ENCODE measurements at regions not wholly inside any gene's neighbourhood (a gene's known extent, or its start where the extent isn't known, plus 50 kb on each side); places are given as distances from the start of the nearest gene placed in this dataset.
A peak's percentile ranks its signal among the peaks of the same experiment; 100 is the strongest.

- Histone ChIP-seq H3K4me1 (no peaks in the 10 kb centered on the region), H3K9me3 (no peaks in the 10 kb centered on the region), H3K4me3 (no peak overlapping the region), H3K36me3 (replicated peaks) (no peaks in the 10 kb centered on the region), H3K27me3 (ENCODE audit: low read depth) (no peaks in the 10 kb centered on the region)
- in situ Hi-C loops (cut with MboI; ENCODE audit: low sequenced_read_pairs), result no loop called here
- no peak for DNase-seq (ENCODE audit: low spot score in 2 of 2)
Observed at GRCh38 chr4:74610491-74610890, 165.6 kb downstream of the AREG start.

DNA sequence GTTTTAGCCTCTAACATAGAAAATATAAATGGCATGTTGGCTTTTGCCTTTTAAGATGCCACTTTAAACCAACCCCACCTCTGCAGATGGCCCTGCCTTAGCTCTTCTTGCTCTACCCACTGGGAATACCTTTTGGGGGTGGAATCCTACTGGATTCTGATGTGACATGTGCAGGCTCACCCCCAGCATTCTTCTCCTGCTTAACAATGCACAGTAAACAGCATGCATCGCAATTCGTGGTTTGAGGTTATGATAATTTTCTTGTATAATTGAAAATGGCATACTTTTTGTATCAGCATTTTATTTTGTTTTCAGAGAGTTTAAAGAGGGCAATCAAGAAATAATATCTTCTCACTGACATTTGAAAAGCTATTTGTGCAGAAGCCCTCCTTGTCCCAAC lies 167.9 kb downstream of the AREG start:
- in situ Hi-C loops (cut with MboI; ENCODE audit: low sequenced_read_pairs), result no loop called here
- Histone ChIP-seq H3K27me3 (ENCODE audit: low read depth) (no peaks in the 10 kb centered on the region), H3K4me1 (no peaks in the 10 kb centered on the region), H3K36me3 (replicated peaks) (no peaks in the 10 kb centered on the region), H3K9me3 (no peaks in the 10 kb centered on the region), H3K4me3 (no peak overlapping the region)
- no peak for DNase-seq (ENCODE audit: low spot score in 2 of 2)

DNA sequence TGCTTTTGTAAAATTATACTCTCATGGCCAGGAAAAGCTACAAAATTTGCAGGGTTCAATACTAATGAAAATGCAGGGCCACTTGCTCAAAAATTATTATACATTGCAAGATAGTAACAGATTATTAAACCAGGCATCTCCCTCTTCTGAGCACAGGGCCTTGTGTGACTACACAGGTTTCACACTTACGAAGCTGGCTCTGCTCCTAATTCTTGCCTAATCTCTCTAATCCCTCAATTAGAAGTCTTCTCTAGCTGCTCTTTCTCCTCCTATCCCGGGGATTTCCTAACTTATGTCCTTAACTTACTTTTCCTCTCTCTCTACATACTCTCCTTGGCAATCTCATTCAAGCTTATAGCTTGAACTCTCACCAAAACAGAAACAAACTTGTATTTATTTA lies 168.3 kb downstream of the AREG start:
- H3K4me3 ChIP-seq, result no peak overlapping the region
- no peaks in the 10 kb centered on the region for H3K4me1 ChIP-seq
- H3K36me3 ChIP-seq (replicated peaks), result no peaks in the 10 kb centered on the region
- DNase-seq (ENCODE audit: low spot score in 2 of 2), result no peak
- in situ Hi-C loops (cut with MboI; ENCODE audit: low sequenced_read_pairs), result no loop called here
- no peaks in the 10 kb centered on the region for H3K27me3 ChIP-seq (ENCODE audit: low read depth)
- H3K9me3 ChIP-seq, result no peaks in the 10 kb centered on the region

- no peaks in the 10 kb centered on the region for H3K9me3 ChIP-seq
- no peaks in the 10 kb centered on the region for H3K4me1 ChIP-seq
- DNase-seq (ENCODE audit: low spot score in 2 of 2), result no peak
- in situ Hi-C loops (cut with MboI; ENCODE audit: low sequenced_read_pairs), result no loop called here
- no peaks in the 10 kb centered on the region for H3K27me3 ChIP-seq (ENCODE audit: low read depth)
- H3K36me3 ChIP-seq (replicated peaks), result no peaks in the 10 kb centered on the region
- H3K4me3 ChIP-seq, result no peak overlapping the region
Observed at GRCh38 chr4:74615411-74615810, 170.5 kb downstream of the AREG start.

- Histone ChIP-seq H3K4me1 (no peaks in the 10 kb centered on the region), H3K27me3 (ENCODE audit: low read depth) (no peaks in the 10 kb centered on the region), H3K36me3 (replicated peaks) (no peaks in the 10 kb centered on the region), H3K9me3 (no peaks in the 10 kb centered on the region), H3K4me3 (no peak overlapping the region)
- in situ Hi-C loops (cut with MboI; ENCODE audit: low sequenced_read_pairs), result no loop called here
- DNase-seq (ENCODE audit: low spot score in 2 of 2), result no peak
Observed at GRCh38 chr4:74618166-74618565, 173.2 kb downstream of the AREG start.

DNA sequence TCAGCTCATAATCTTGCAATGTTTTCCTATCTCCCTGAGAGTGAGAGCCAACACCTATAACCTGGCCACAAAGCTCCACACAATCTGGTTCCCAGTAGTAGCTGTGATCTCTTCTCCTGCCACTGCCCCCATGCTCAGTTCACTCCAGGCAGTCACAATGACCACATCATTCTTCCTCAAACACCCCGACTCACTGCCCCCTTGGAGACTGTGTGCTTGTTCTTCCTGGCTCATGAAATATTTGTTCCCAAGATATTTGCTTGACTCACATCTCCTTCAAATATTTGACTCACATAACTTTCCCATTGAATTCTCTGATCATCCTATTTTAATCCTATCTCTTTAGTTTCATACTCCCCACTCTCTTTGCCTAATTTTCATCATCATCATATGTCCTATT lies 173.7 kb downstream of the AREG start:
- H3K4me1 ChIP-seq, result no peaks in the 10 kb centered on the region
- H3K9me3 ChIP-seq, result no peaks in the 10 kb centered on the region
- no peak overlapping the region for H3K4me3 ChIP-seq
- DNase-seq (ENCODE audit: low spot score in 2 of 2), result no peak
- in situ Hi-C loops (cut with MboI; ENCODE audit: low sequenced_read_pairs), result no loop called here
- no peaks in the 10 kb centered on the region for H3K36me3 ChIP-seq (replicated peaks)
- no peaks in the 10 kb centered on the region; the same call in 1 of the 2 replicates for H3K27me3 ChIP-seq (ENCODE audit: low read depth)

DNA sequence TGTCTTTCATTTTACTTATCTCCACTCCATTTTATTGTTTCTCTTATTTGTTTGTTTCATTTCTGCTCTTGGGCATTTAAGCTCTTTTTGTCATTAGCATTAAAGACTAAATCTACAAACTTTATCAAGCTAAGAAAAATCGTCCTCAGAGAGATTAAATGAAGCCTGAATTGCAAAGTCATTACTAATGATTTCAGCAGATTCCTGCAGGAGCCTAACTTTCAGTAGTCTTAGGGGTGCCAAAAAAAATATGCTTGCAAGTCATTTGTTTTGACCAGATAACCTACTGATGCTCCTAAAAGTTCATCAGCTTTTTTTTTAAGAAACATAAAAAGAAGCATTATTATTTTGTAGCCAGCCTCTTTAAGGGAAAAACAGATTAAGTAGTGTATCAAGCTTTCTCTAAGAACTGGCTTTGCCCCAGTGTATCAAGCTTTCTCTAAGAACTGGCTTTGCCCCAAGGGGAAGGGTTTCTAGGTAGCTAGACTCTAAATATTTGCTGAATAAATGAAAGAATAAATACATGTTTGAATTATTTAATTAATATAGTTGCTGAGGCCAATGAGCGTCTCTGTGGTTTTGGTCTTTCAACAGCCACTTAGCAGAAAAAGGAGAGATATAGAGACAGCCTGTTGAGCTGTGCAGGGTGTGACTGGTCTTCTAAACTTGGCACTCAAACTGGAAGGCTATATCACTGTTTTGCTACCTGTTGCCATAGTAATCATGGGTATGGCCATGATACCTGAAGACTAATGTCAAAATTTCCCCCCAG lies 174.2 kb downstream of the BTC start:
- in situ Hi-C loops (cut with MboI; ENCODE audit: low sequenced_read_pairs), result no loop called here
- H3K4me3 ChIP-seq, result no peak overlapping the region
- DNase-seq (ENCODE audit: low spot score in 2 of 2), result no peak
- H3K4me1 ChIP-seq, result no peaks in the 10 kb centered on the region
- no peaks in the 10 kb centered on the region; the same call in 1 of the 2 replicates for H3K27me3 ChIP-seq (ENCODE audit: low read depth)
- no peaks in the 10 kb centered on the region for H3K36me3 ChIP-seq (replicated peaks)
- no peaks in the 10 kb centered on the region for H3K9me3 ChIP-seq

DNA sequence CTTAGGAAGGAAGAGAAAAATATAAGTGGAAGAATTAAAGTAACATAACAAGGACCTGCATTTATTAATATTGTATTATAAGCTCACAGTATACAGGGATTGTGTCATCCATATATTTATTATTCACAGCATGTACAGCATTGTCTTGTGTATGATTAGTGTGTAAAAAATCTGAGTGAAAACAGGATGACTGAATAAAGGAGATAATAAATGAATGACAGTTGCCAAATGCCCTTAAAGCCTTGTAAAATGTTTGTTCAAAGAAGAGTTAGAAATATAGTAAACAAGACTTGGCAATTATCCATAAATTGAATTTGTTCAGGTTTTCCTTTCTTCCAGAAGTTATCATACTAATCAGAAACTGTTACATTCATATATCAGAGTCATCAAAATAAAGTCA lies 172.7 kb downstream of the BTC start:
- Histone ChIP-seq H3K27me3 (ENCODE audit: low read depth) (no peaks in the 10 kb centered on the region; the same call in 1 of the 2 replicates), H3K36me3 (replicated peaks) (no peaks in the 10 kb centered on the region), H3K9me3 (no peaks in the 10 kb centered on the region), H3K4me3 (no peak overlapping the region), H3K4me1 (no peaks in the 10 kb centered on the region)
- DNase-seq (ENCODE audit: low spot score in 2 of 2), result no peak
- in situ Hi-C loops (cut with MboI; ENCODE audit: low sequenced_read_pairs), result no loop called here

DNA sequence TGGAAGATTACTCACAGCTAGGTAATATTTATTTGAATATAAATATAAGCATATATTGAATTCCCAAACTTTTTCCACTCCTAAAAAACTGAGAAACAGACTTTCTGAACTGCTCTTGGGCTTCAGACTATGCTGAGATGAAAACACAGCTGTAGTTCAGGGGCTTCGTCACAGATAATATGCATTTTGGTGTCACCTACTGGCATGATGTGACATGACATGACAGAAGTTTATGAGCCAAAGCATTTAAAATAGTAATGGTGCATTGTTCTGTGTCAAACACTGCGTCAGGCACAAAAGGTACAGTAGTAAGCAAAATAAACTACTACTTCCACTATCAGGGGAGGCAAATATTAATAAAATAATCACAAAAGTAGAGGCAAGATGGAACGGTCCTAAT lies 171.3 kb downstream of the BTC start:
- H3K27me3 ChIP-seq (ENCODE audit: low read depth), result no peaks in the 10 kb centered on the region; the same call in 1 of the 2 replicates
- in situ Hi-C loops (cut with MboI; ENCODE audit: low sequenced_read_pairs), result no loop called here
- DNase-seq (ENCODE audit: low spot score in 2 of 2), result peak; percentile 9 to 17
- H3K4me3 ChIP-seq, result no peak overlapping the region
- H3K36me3 ChIP-seq (replicated peaks), result no peaks in the 10 kb centered on the region
- no peaks in the 10 kb centered on the region for H3K4me1 ChIP-seq
- H3K9me3 ChIP-seq, result no peaks in the 10 kb centered on the region

DNA sequence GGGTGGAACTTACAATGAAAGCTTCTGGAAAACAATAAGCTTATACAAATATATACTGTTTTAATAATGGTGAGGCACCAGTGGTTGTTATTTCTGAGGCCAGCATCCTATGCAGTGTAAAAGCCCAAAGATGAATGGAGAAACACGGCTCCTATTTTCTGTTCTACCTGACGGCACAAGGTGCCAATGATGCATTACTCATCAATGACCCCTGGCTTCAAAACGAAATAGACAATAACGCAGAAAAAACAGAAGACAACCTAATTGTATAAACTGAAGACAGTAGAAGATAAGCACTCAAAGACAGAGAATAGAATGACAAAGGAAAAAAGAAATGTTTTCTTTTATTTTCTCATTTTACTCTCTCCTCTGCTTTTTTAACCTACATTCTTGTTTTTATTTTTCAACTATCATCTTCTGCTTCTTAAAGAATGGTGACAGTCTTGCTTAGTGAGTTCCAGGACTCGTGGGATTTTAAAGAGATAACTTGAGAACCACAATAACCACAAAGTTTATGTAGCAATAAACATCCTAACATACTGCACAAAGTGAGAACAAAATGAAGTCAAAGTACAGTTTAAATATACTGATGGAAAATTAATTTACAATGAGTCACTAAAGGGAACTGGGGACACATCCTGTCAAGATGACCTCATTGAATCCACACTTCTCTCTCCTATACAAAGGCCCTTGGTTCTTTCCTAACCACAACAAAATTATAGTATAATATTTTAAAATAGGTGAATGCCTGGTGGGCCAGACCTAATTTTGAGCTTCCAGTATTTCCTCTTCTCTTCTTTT lies 169.8 kb downstream of the BTC start:
- H3K36me3 ChIP-seq (replicated peaks), result no peaks in the 10 kb centered on the region
- no peak overlapping the region for H3K4me3 ChIP-seq
- no peaks in the 10 kb centered on the region; the same call in 1 of the 2 replicates for H3K27me3 ChIP-seq (ENCODE audit: low read depth)
- no peak for DNase-seq (ENCODE audit: low spot score in 2 of 2)
- no peaks in the 10 kb centered on the region for H3K9me3 ChIP-seq
- no peaks in the 10 kb centered on the region for H3K4me1 ChIP-seq
- in situ Hi-C loops (cut with MboI; ENCODE audit: low sequenced_read_pairs), result no loop called here

- Histone ChIP-seq H3K36me3 (replicated peaks) (no peaks in the 10 kb centered on the region), H3K9me3 (no peaks in the 10 kb centered on the region), H3K4me1 (no peaks in the 10 kb centered on the region), H3K4me3 (no peak overlapping the region), H3K27me3 (ENCODE audit: low read depth) (no peaks in the 10 kb centered on the region; the same call in 1 of the 2 replicates)
- in situ Hi-C loops (cut with MboI; ENCODE audit: low sequenced_read_pairs), result no loop called here
- no peak for DNase-seq (ENCODE audit: low spot score in 2 of 2)
Observed at GRCh38 chr4:74625981-74626380, 168.3 kb downstream of the BTC start.

- Histone ChIP-seq H3K36me3 (replicated peaks) (no peaks in the 10 kb centered on the region), H3K9me3 (no peaks in the 10 kb centered on the region), H3K4me3 (no peak overlapping the region), H3K27me3 (ENCODE audit: low read depth) (no peaks in the 10 kb centered on the region; the same call in 1 of the 2 replicates), H3K4me1 (no peaks in the 10 kb centered on the region)
- DNase-seq (ENCODE audit: low spot score in 2 of 2), result no peak
- in situ Hi-C loops (cut with MboI; ENCODE audit: low sequenced_read_pairs), result no loop called here
Observed at GRCh38 chr4:74627093-74627492, 167.2 kb downstream of the BTC start.

GRCh38 chr4:74627504-74627903 lies 166.8 kb downstream of the BTC start:
- Histone ChIP-seq H3K4me3 (no peak overlapping the region), H3K9me3 (no peaks in the 10 kb centered on the region), H3K27me3 (ENCODE audit: low read depth) (no peaks in the 10 kb centered on the region; the same call in 1 of the 2 replicates), H3K36me3 (replicated peaks) (no peaks in the 10 kb centered on the region), H3K4me1 (no peaks in the 10 kb centered on the region)
- in situ Hi-C loops (cut with MboI; ENCODE audit: low sequenced_read_pairs), result no loop called here
- no peak for DNase-seq (ENCODE audit: low spot score in 2 of 2)

- Histone ChIP-seq H3K9me3 (no peaks in the 10 kb centered on the region), H3K36me3 (replicated peaks) (no peaks in the 10 kb centered on the region), H3K4me3 (no peak overlapping the region), H3K27me3 (ENCODE audit: low read depth) (no peaks in the 10 kb centered on the region), H3K4me1 (no peaks in the 10 kb centered on the region)
- no peak for DNase-seq (ENCODE audit: low spot score in 2 of 2)
- in situ Hi-C loops (cut with MboI; ENCODE audit: low sequenced_read_pairs), result no loop called here
Observed at GRCh38 chr4:74628852-74629620, 165.3 kb downstream of the BTC start.

Data from HAP-1 (cell line).